GM12874 (cell line): ENCODE measurements at regions not wholly inside any gene's neighbourhood (a gene's known extent, or its start where the extent isn't known, plus 50 kb on each side); places are given as distances from the start of the nearest gene placed in this dataset.

Experiments used
- TF ChIP-seq, protein P1 (sequence below): IDR thresholded peaks from 2 replicates; pipeline ENCODE4 v1.5.1; 2011; ENCODE audit warnings: low read depth, mild to moderate bottlenecking, control low read depth, low read length, moderate library complexity; ENCODE audit not compliant: insufficient read depth

DNA sequence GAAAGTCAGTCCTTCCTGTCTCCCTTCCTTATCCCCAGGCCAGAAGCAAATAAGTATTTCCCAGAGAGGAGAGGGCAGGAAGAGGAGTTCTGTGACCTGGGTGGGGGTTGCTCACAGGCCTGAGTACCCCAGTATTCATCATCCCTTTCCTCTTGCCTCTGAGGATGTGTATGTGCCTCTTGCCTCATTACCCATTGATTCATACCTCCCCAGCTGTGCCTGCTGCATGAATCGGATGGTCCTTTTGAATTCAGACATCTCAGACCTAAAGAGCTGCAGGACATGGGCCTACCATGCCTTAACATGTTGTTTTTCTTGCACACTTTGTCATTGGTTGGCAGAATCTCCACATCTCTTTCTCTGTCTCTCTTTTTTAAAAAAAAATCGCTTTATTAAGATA lies 112.8 kb upstream of the SHB start:
- TF ChIP-seq, protein P1, sequence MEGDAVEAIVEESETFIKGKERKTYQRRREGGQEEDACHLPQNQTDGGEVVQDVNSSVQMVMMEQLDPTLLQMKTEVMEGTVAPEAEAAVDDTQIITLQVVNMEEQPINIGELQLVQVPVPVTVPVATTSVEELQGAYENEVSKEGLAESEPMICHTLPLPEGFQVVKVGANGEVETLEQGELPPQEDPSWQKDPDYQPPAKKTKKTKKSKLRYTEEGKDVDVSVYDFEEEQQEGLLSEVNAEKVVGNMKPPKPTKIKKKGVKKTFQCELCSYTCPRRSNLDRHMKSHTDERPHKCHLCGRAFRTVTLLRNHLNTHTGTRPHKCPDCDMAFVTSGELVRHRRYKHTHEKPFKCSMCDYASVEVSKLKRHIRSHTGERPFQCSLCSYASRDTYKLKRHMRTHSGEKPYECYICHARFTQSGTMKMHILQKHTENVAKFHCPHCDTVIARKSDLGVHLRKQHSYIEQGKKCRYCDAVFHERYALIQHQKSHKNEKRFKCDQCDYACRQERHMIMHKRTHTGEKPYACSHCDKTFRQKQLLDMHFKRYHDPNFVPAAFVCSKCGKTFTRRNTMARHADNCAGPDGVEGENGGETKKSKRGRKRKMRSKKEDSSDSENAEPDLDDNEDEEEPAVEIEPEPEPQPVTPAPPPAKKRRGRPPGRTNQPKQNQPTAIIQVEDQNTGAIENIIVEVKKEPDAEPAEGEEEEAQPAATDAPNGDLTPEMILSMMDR: no peak

DNA sequence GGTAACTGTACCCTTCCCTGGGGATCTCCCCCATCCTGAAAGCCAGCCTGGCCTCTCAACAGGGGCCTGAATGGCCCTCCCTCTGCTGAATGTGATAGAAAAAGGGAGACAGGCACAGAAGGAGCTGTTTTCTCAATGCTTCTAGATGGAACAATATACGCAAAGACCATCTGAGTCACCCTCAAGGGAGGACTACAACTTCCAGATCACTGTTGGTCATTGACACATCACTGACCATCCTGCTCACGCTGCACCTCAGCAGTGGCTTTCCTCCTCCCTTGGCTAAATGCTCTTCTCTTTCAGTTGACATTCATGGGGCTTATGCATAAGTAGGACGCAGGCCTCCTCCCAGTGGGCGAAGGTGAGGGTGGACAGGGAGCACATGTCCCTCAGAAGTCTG lies 112.2 kb upstream of the SHB start:
- TF ChIP-seq, protein P1: no peak

DNA sequence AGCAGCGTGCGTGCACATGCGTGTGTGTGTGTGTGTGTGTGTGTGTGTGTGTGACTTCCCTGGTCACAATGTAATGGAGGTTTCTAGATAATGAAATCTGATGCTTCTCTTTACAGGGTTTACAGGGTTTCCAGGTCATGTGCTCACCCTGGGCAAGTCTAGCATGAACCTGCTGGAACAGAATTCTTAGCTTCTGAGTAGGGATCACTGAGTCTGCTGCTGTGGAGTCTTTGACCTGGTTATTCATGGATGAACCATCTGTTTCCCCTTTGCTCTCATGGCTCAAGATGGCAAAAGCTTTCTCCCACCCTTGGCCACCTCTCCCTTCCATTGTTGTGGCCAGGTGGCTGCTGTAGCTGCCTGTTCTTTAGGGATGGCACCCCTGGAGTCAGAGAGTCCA lies 111.6 kb upstream of the SHB start:
- TF ChIP-seq, protein P1: no peak

DNA sequence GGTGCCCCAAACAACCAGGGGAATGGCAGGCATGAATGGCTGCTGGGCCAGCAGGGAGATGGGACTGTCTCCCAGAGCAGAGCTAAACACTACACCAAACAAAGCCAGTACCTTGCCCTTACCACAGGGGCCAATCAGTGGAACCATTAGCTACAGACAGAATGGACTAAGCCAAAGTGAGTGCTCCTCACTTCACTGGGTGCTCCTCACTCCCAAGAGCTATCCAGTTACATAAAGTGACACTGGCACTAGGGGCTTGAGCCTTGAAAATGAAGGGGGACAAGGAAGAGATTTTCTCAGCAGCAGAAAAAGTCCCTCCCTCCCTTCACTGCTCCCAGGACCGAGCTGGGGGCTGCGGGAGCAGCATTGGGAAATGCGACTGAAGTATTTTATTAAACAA lies 110.9 kb upstream of the SHB start:
- TF ChIP-seq, protein P1: no peak

DNA sequence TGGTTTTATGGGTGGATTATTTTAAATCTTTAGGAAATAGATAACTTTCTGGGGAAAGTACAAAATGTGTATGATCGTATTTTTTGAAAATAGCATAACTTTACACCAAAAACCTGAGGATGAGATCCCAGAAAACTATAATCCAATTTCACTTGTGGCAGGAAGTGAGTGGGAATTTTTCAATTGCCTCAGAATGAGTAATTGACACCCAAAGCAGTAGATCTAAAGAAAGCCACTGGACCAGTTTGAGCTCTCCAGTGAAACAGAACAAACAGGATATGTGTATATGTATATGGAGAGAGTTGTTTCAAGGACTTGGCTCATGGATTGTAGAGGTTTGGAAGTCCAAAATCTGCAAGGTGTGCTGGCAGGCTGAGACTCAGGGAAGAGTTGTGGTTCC lies 109.2 kb upstream of the SHB start:
- TF ChIP-seq, protein P1: no peak

DNA sequence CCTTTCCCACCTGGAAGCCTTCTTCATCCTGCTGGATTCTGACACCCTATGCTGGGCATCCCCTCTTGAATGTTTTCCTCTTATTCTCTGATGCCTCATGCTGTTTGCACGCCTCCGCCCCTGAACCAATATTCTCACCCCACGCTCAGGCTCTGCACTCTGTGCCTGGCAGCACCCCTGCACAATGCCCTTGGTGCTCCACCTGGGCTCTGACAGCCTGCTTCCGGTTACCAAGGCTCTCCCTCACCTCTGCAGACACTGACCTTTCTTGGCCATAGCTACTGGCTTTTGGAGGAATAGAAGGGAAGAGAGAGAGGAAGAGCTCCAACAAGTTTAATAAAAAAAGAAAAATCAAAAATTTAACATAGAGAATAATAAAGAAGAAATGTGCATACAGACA lies 108.7 kb upstream of the SHB start:
- TF ChIP-seq, protein P1: no peak

DNA sequence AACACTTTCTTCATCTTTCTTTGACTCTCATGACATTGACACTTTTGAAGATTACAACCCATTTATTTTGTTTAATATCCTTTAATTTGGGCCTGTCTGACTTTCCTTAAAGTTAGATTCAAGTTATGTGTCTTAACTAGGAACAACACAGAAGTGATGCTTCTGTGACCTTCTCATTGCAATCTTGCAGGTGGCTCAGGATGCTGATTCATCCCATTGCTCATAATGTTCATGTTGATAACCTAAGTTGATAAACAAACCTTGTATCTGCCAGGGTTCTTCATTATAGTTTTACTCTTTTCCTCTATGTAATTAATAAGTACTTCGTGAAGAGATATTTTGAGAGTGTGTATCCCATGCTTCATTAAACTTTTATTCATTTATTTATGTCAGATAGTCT lies 107.2 kb upstream of the SHB start:
- TF ChIP-seq, protein P1: no peak

DNA sequence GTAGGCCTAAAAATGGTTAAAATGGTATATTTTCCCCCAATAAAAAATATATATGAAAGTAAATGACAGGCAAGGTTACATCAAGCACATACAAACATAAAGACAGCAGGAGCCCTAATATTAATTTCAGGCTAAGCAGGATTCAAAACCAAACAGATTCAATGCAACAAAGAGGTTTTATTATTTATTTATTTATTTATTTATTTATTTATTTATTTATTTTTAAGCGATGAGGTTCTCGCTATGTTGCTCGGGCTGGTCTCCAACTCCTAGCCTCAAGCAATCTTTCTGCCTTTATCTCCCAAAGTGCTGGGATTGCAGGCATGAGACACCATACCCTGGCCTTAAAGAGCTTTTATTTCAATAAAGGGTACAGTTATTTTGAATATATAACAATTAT lies 106.4 kb upstream of the SHB start:
- TF ChIP-seq, protein P1: no peak
